ENCODE measurements at regions not wholly inside any gene's neighbourhood (a gene's known extent, or its start where the extent isn't known, plus 50 kb on each side); places are given as distances from the start of the nearest gene placed in this dataset.
"Not testable (repeated sequence)": the region's sequence is repeated elsewhere in the genome, so short reads cannot be mapped to it uniquely, and the experiment has no call there.

- no peak for DNase-seq (ENCODE audit: low spot score in 2 of 2)
- TF ChIP-seq POLR2A (IDR thresholded peaks at IDR 0.05) (no peak), POLR2AphosphoS5 (IDR thresholded peaks at IDR 0.05) (no peak), CTCF (IDR thresholded peaks at IDR 0.05) (no peak)
- no peaks in the 10 kb centered on the region for H3K36me3 ChIP-seq
- H3K27ac ChIP-seq = no peak overlapping the region
- intact Hi-C loops (cut with DNase I; ENCODE audit: low total_unique reads) = no loop called here
- H3K9me3 ChIP-seq = peaks cover 0 to 5% of the 10 kb centered on the region in 2 donors
- no peaks in the 10 kb centered on the region for H3K4me1 ChIP-seq
- H3K27me3 ChIP-seq = no peaks in the 10 kb centered on the region
- no peak overlapping the region for H3K4me3 ChIP-seq
Observed at GRCh38 chr1:172781513-172782140, 122.7 kb downstream of the FASLG start.

GRCh38 chr1:172789840-172790239, 130.9 kb downstream of the FASLG start:
- Histone ChIP-seq H3K9me3 (no peaks in the 10 kb centered on the region), H3K36me3 (no peaks in the 10 kb centered on the region), H3K4me1 (no peaks in the 10 kb centered on the region), H3K4me3 (no peak overlapping the region), H3K27me3 (no peaks in the 10 kb centered on the region), H3K27ac (no peak overlapping the region)
- no peak for DNase-seq (ENCODE audit: low spot score in 2 of 2)
- intact Hi-C loops (cut with DNase I; ENCODE audit: low total_unique reads) = no loop called here
- no peak for TF ChIP-seq POLR2A (IDR thresholded peaks at IDR 0.05)
- no peak for TF ChIP-seq CTCF (IDR thresholded peaks at IDR 0.05)
- no peak for TF ChIP-seq POLR2AphosphoS5 (IDR thresholded peaks at IDR 0.05)

- Histone ChIP-seq H3K27ac (no peak overlapping the region), H3K36me3 (no peaks in the 10 kb centered on the region), H3K4me1 (no peaks in the 10 kb centered on the region), H3K9me3 (no peaks in the 10 kb centered on the region), H3K27me3 (no peaks in the 10 kb centered on the region), H3K4me3 (no peak overlapping the region)
- TF ChIP-seq POLR2A (IDR thresholded peaks at IDR 0.05) (no peak), POLR2AphosphoS5 (IDR thresholded peaks at IDR 0.05) (no peak), CTCF (IDR thresholded peaks at IDR 0.05) (no peak)
- DNase-seq (ENCODE audit: low spot score in 2 of 2) = no peak
- intact Hi-C loops (cut with DNase I; ENCODE audit: low total_unique reads) = no loop called here
Observed at GRCh38 chr1:172790245-172790644, 131.3 kb downstream of the FASLG start.

- DNase-seq (ENCODE audit: low spot score in 2 of 2) = no peak
- Histone ChIP-seq H3K4me1 (no peaks in the 10 kb centered on the region), H3K27me3 (no peaks in the 10 kb centered on the region), H3K27ac (no peak overlapping the region), H3K4me3 (no peak overlapping the region), H3K9me3 (no peaks in the 10 kb centered on the region), H3K36me3 (no peaks in the 10 kb centered on the region)
- no peak for TF ChIP-seq CTCF (IDR thresholded peaks at IDR 0.05)
- TF ChIP-seq POLR2A (IDR thresholded peaks at IDR 0.05) = no peak
- TF ChIP-seq POLR2AphosphoS5 (IDR thresholded peaks at IDR 0.05) = no peak
- intact Hi-C loops (cut with DNase I; ENCODE audit: low total_unique reads) = no loop called here
Observed at GRCh38 chr1:172793823-172794222, 134.9 kb downstream of the FASLG start.

GRCh38 chr1:172795741-172796140, 136.8 kb downstream of the FASLG start:
- no peak overlapping the region for H3K27ac ChIP-seq
- no peaks in the 10 kb centered on the region for H3K36me3 ChIP-seq
- no peak for DNase-seq (ENCODE audit: low spot score in 2 of 2)
- intact Hi-C loops (cut with DNase I; ENCODE audit: low total_unique reads) = no loop called here
- no peak for TF ChIP-seq POLR2AphosphoS5 (IDR thresholded peaks at IDR 0.05)
- no peak for TF ChIP-seq CTCF (IDR thresholded peaks at IDR 0.05)
- TF ChIP-seq POLR2A (IDR thresholded peaks at IDR 0.05) = no peak
- no peaks in the 10 kb centered on the region for H3K27me3 ChIP-seq
- H3K4me1 ChIP-seq = no peaks in the 10 kb centered on the region
- no peaks in the 10 kb centered on the region for H3K9me3 ChIP-seq
- no peak overlapping the region for H3K4me3 ChIP-seq

- intact Hi-C loops (cut with DNase I; ENCODE audit: low total_unique reads); H3K4me3 ChIP-seq; H3K27ac ChIP-seq; H3K36me3 ChIP-seq; H3K4me1 ChIP-seq; DNase-seq (ENCODE audit: low spot score in 2 of 2); H3K27me3 ChIP-seq: not testable (repeated sequence)
- H3K9me3 ChIP-seq = peaks cover 7 to 13% of the 10 kb centered on the region in 2 donors
Observed at GRCh38 chr1:172799804-172800203, 140.9 kb downstream of the FASLG start.

Data from breast epithelium (tissue), 4 donors.